ENCODE measurements at regions not wholly inside any gene's neighbourhood (a gene's known extent, or its start where the extent isn't known, plus 50 kb on each side); places are given as distances from the start of the nearest gene placed in this dataset.

DNA sequence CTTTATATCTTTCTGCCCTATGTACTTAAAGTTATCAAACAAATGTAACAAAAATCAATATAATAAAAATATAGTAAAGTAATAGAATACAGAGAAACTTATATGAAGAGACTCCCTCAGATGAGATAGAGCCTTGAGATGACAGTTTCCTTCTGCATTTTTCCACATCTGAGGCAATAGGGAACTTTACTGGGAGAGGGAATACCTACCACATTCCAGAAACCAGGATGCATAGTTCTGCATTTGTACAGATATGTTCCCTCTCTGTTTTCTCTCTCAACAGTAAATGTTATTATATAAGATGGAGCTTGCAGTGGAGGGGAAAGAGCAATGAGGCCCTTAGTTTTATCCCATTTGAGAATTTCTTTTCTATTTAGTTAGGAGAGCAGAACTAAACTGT, 109.6 kb upstream of the KCNN2 start:
- no peak for DNase-seq (ENCODE audit: low read depth)

DNA sequence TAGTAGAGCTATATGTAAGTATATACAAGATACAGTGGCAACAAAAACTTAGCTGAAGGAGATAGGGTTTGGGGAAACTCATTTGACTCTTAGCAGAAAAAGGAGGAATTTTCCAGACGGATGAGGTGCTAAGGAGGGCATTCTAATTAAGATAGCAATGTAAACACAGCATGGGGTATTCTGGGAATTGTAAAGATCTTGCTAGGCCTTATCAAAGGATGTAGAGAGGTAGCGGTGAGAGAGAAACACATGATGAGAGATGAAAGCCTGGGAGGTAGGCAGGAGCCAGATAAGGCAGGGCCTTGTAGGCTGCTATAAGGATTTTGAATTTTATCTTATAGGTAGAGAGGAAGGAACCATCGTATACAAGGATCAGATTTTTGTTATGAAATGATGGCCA, 106.6 kb upstream of the KCNN2 start:
- DNase-seq (ENCODE audit: low read depth) = no peak

DNA sequence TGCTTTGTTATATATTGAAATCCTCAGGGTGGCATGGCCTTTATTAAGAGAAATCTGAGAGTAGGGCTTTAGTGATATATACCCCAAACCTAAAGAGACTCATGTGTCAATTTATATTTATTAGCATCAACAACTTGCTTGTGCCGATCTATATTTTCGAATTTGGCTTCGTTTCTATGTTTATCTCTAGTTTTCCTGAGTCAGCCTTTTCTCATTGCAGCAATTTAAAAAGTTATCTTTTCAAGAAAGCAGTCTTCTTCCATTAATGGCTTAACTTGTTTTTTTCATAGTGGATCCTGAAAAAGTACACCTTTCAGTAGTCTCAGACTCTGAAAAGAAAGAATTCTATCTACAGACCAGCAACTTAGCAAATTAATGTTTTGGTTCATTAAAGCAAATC, 99.9 kb upstream of the KCNN2 start:
- no peak for DNase-seq (ENCODE audit: low read depth)

DNA sequence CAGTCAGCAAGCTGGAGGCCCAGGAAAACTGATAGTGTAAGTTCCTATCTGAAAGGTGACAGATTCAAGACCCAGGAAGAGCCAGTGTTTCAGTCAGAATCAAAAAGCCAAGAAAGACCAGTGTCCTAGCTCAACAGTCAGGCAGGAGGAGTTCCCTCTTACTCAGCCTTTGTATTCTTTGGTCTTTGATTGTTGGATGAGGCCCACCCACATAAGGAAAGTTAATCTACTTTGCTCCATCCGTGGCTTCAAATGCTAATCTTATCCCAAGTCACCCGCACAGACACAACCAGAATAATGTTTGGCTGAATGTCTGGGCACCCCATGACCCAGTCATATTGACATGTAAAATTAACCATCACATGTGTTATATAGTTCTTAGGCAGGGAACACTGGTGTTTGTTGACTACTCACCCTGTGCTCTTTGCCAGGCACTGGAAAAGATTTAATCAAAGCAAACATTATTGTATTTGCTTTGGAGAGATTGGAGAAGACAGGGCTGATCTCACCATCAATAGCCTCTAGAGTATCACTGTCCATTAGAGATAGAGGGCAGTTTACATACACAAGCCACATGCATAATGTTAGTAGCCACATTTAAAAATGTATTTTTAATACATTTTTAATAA, 96.3 kb upstream of the KCNN2 start:
- DNase-seq (ENCODE audit: low read depth) = no peak

DNA sequence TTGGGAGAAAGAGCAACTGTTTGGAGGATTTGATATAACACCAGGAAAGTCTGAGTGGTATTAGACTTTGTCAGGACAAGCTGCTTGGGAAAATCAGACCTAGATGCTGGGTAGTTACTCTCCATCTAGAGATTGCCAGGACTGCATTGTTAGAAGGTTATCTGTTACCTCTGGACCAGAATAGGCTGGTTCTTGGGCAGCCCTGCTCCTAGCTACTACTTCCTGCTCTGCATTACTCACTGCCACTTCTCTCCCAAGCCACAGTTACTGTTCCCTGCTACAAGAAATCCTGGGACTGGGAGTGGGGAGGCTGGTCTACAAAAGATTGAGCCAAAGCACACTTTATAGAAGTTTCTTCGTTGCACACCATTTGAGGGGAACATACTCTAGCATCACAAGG, 95.5 kb upstream of the KCNN2 start:
- DNase-seq (ENCODE audit: low read depth) = no peak

DNA sequence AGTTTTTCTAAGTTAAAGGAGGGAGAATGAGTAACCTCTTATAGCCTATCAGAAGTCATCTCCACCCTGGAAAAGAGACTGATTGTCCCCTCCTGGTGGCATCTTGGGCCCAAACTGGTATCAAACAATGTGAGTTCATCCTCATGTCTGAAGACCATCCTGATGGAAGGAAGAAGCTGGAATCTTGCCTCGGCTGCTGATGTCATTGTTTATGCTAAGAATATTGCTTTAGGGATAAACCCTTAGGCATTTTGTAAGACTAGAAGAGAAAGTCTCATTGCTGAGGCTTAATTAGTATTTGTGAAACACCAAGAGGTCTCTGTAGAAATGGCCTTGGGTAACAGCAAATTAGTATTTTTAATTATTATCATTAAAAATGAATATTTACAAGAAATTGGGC, 65.7 kb upstream of the KCNN2 start:
- no peak for DNase-seq (ENCODE audit: low read depth)

DNA sequence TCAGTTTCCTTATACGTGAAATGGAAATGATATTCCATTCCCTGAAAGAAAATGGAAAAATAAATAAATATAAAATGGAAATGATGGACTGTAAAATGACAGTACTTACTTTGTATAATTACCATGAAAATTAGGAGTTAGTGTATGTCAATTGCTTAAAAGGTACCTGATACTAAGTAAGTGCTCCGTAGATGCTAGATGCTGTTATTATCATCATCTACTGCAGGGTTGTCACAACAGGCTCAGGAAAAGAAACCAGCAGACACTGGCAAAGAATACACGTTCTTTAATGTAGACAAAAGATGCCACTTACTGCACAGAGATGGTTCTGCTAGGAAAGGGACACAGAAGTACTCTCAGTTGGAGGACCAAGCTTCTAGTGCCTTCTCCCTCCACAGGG, 64.0 kb upstream of the KCNN2 start:
- DNase-seq (ENCODE audit: low read depth) = no peak

DNA sequence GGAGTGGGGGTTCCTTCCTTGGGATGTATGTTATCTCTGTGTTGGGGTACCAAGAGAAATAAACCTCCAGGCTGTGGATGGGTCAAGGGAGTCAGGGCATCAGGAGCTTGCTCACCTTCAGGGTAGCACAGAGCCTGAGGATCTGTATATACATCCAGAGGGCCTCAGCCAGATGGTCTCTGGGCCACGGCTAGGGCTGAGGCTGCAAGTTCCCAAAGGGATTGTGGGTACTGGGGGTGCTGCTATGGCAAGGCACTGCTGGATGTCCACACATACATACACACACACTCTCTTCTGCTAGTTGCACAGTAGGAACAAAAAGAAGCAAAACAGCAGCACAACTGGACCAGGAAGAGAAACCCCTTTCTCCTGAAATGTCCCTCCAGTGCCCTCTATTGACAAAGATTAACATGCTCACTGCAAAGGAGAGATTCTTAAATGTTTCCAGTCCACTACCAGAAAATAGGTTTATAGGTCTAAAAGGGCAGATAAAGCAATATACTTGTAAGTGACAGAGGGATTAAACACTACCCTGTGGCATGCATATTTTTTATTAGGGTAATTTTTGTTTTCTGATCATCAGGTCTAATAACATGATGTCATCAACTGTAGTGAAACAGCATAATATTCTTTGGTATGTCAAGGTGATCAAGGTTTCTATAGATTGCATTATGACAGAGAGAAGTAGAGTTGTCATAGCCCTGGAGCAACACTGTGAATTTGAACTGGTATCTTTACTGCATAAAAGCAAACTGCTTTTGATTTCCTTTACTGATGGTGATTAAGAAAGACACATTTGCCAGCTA, 56.3 kb upstream of the KCNN2 start:
- DNase-seq (ENCODE audit: low read depth) = no peak

DNA sequence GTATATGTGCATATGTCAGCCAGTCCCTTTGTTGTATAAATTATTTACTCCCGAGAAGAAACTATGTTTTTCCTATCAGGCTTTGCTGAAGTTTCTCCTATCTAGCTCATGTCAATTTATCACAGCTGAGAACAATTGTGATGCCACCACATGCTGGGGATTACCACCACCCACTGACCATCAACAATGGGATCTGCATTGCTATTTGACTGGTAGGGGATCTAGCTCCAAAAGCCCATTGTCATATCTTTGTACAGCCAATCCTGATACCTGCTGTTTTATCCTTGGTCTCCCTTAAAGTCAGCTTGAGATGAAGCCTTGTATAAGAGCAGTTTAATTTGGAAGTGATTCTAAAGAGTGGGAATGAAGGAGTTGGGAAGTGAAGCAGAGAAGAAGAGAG, 53.9 kb upstream of the KCNN2 start:
- no peak for DNase-seq (ENCODE audit: low read depth)

DNA sequence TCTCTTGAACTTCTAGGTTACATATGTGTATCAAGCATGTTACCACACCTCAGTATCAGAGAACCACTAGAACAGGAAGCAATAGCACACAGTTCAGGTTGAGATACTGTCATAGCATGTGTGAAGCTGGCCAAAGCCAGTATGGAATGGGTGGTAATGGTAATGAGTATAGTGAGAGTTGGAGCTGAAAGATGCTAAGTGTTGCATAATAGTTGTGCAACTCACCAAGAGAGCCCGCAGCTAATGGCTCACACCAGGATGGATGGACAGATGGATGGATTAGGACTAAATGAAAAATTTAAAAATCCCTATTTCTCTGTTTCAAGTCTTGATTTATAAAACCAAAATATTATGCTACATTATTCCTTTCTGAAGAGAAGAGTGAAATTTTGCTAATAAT, 53.4 kb upstream of the KCNN2 start:
- no peak for DNase-seq (ENCODE audit: low read depth)

DNA sequence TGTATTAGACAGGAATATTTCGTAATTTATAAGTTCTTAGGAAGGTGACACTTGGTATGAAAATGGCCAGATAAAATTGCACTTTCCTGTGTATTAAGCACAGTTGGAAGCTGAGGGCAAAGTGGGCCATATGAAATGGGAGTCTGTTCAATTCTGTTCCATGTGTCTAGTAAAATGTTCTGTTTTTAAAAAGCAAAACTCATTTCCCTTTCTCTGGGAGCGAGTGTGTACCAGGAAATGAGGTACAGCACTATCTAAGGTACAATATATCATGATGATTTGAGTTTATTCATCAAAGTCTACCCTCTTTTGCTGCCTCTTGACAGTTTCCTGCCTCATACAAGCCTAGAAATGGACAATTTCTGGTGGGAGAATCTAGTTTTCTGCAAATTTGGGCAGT, 51.2 kb upstream of the KCNN2 start:
- DNase-seq (ENCODE audit: low read depth) = no peak

DNA sequence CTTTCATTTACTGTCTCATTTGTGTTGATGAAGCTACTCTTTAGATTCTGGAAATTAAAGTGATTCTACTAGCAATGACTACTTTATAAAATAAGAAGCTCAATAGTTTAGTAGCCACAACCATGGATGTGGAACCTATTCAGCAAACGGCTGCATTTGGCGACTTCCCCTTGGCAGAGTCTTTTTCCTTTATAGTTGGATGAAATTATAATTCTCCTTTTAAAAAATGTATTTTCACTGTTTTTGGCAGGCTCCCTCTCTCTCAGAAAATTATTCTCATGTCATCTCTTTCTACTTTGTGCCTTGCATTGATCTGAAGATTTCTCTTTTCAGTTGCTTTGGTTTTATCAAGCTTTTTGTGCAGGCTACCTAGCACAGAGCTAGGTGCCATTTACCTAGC, 50.6 kb upstream of the KCNN2 start:
- no peak for DNase-seq (ENCODE audit: low read depth)

DNA sequence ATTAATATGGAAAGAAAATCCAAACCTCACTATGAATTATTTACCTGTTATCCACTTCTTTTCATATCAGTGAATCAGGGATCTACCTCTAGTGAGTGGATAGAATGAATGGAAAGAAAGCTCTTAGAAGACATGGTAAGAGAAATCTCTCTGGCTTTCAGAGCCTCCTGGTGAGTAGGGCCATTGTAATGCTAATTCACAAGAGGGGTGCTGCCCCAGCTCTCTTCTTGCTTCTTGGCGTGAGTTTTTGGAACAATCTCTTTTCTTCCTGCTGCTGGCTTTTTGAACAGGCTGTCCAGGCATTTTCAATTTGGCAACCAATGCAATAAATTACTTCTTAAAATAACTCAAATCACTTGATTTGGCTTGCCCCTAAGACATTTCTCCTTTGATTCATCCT, 49.9 kb upstream of the KCNN2 start:
- DNase-seq (ENCODE audit: low read depth) = no peak

All from non-pigmented ciliary epithelial cell (primary cell).